ENCODE measurements at regions not wholly inside any gene's neighbourhood (a gene's known extent, or its start where the extent isn't known, plus 50 kb on each side); places are given as distances from the start of the nearest gene placed in this dataset.
"Not testable (repeated sequence)": the region's sequence is repeated elsewhere in the genome, so short reads cannot be mapped to it uniquely, and the experiment has no call there.

DNA sequence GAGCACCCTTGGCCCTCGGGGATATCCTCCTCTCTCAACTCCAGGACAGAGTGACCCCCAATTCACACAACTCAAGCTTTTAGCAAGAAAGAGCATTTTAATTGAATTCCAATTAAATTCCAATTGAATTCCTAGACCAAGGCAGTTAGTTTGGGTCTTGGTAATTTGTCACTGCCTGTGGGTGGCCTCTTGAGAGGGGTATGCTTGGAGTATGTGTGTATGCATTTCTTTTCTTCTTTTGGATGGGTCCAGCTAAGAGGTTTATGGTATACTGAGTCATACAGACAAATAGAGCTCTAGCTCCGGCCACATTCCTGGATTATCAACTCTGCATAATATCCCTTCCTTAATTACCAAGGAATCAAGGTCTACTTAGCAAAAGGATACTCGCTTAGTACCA lies 136.7 kb downstream of the PCTP start:
- Histone ChIP-seq H3K4me3 (no peak overlapping the region), H3K36me3 (no peaks in the 10 kb centered on the region), H3K9me3 (replicated peaks) (no peaks in the 10 kb centered on the region), H3K4me1 (no peaks in the 10 kb centered on the region), H3K27ac (no peak overlapping the region), H3K27me3 (no peaks in the 10 kb centered on the region)
- DNase-seq = no peak

DNA sequence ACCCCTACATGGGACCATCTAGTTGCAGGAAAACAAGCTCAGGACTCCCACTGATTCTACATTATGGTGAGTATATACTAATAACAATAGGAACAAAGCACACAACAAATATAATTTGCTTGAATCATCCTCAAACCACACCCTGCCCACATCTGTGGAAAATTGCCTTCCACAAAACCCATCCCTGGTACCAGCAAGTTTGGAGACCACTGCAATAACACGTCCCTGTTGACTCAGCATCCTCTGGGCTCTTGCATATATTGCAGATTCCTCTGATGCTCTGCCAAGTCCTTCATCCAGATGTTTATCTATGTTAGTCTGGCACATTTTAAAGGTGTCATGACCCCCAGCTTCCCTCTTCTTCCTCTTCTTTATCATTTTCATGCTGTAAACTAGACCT lies 138.4 kb downstream of the PCTP start:
- no peak for DNase-seq
- H3K36me3 ChIP-seq = no peaks in the 10 kb centered on the region
- no peaks in the 10 kb centered on the region for H3K9me3 ChIP-seq (replicated peaks)
- no peaks in the 10 kb centered on the region for H3K4me1 ChIP-seq
- no peaks in the 10 kb centered on the region for H3K27me3 ChIP-seq
- H3K27ac ChIP-seq = no peak overlapping the region
- no peak overlapping the region for H3K4me3 ChIP-seq

DNA sequence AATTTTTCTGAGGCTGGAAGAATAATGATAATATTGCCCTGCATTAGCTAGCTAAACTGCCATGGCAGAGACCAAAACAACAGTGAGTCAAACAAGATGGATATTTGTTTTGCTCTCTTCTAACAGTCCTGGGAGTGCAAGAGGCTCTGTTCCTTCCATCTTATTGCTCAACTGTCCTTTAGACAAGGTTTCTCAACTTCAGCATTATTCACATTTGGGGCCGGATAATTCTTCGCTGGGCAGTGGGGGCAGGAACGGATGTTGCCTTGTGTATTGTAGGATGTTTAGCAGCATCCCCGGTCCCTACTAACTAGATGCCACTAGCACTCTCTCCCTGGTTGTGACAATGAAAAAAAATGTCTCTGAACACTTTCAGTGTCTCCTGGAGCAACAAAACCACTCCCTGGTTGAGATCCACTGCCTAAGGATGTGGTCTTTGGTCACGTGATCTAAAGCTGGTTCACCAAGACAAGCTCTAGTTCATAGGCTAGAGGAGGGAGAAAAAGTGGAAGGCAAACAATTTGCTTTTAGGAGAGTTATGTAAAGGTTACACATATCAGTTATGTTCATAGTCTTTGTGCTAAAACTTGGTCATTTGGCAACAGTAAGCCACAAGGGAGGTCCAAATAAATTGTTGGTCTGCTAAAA lies 144.4 kb downstream of the PCTP start:
- H3K4me3 ChIP-seq = no peak overlapping the region
- no peak overlapping the region for H3K27ac ChIP-seq
- H3K9me3 ChIP-seq (replicated peaks) = no peaks in the 10 kb centered on the region
- H3K4me1 ChIP-seq = no peaks in the 10 kb centered on the region
- DNase-seq = no peak
- H3K36me3 ChIP-seq = no peaks in the 10 kb centered on the region
- H3K27me3 ChIP-seq = no peaks in the 10 kb centered on the region

DNA sequence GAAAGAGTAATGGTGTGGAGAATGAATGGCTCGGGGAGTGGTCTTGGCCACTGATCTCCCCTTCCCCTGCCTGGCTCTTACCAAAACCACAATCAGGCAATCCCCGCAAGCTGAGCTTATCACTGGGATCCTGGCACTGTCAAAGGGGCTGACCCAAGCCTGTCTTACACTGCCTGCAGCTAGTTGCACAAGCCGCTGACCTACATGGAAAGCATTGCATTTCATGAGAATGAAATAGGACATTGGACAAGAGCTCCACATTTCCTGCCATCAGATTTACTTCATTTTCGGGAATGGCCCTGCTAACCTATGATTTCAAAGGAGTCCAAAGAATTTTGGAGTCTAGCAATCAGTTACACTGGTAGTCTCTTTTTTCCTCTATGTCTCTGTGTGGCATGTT lies 146.4 kb downstream of the PCTP start:
- Histone ChIP-seq H3K4me1 (no peaks in the 10 kb centered on the region), H3K4me3 (no peak overlapping the region), H3K27ac (no peak overlapping the region), H3K27me3 (no peaks in the 10 kb centered on the region), H3K36me3 (no peaks in the 10 kb centered on the region), H3K9me3 (replicated peaks) (no peaks in the 10 kb centered on the region)
- no peak for DNase-seq

DNA sequence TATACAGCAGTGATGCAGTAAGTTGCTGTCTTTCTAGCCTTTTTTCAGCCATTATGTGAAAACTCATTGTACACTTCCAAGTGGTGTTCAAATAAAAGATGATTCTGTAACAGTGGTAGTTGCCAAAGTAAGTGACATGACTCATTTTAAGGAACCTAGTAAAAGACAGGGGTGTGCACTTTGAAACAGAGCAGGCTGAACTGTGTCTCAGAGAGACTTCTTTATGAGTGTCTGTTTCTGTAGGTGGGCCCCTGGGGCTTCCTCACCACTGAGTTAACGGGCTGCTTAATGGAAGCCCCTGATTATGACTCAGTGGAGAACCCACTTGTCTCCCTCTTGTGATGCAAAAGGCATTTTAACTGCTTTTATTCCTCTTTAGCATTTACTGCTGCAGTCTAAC lies 147.3 kb downstream of the PCTP start:
- Histone ChIP-seq H3K4me1 (no peaks in the 10 kb centered on the region), H3K27me3 (no peaks in the 10 kb centered on the region), H3K4me3 (no peak overlapping the region), H3K9me3 (replicated peaks) (no peaks in the 10 kb centered on the region), H3K27ac (no peak overlapping the region), H3K36me3 (no peaks in the 10 kb centered on the region)
- DNase-seq = no peak

DNA sequence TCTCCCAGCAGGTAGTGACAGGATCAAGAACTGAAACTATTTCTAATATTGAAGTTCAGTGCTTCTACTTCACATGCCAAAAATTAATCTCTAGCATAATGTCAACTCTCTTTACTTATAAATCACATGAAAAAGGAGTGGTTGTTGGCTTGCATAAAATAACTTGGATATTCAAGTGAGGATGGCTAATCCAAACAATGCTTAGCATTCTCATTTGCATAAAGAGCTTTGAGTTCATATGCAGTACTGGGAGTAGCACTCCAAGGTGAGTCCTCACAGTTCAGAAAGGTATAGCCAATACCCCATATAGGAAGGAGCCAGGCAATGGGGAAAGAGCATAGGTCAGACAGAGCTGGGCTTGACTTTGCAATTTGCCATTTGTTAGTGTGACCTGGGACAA lies 149.3 kb downstream of the PCTP start:
- Histone ChIP-seq H3K9me3 (replicated peaks) (no peaks in the 10 kb centered on the region), H3K27me3 (no peaks in the 10 kb centered on the region), H3K4me1 (no peaks in the 10 kb centered on the region), H3K36me3 (no peaks in the 10 kb centered on the region), H3K4me3 (no peak overlapping the region), H3K27ac (no peak overlapping the region)
- DNase-seq = no peak

DNA sequence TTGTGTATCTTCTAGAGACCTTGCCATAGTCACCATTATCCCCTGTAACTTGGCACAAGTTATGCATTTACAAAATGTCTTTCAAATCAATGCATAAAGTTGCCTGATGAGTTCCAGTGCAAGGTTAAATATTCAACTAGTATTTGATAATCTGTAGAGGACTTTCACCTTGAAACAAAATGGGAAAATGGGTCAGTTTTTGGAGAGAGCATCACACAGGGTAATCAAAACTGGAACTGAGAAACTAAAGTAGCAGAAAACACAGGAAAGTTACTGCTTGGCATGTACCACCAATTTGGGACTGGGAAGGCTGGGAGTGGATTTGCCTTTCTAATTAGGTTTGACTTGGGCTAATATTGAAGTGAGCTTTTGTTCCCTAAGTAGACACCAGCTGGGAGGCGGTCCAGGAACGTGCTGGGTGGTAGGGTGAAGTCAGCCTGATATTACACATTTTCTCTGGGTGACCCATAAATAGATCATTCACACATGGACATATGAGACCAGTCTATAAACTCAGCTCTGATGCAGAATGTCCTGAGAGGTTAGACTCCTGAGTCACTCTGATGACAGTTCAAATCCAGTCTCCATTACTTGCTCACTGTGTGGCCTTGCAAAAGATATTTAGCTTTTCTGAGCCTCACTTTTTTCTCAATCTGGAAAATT lies 152.3 kb downstream of the PCTP start:
- Histone ChIP-seq H3K27me3 (no peaks in the 10 kb centered on the region), H3K4me3 (no peak overlapping the region), H3K36me3 (no peaks in the 10 kb centered on the region), H3K4me1 (no peaks in the 10 kb centered on the region), H3K27ac (no peak overlapping the region), H3K9me3 (replicated peaks) (no peaks in the 10 kb centered on the region)
- peak; percentile 24 to 40 for DNase-seq

DNA sequence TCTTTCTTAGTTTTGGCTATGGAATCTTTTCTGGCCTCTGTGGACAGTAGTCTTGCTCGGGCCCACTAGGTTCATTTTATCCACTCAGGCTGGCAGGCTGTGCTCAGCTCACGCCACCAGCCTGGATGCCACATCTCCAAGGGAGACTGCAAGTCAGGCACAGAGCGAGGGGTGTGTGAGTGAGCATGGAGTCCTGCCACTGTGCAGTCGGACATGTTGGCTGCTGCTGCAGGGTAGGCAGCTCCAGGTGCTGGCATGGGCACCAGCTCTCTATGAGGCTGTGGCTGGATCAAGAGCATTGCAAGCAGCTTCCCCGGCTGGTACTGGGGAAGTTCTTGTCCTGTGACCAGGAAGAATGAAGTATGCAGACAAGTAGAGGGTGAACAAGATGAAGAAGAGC lies 158.9 kb downstream of the PCTP start:
- Histone ChIP-seq H3K4me3 (no peak overlapping the region), H3K27ac (no peak overlapping the region), H3K4me1 (no peaks in the 10 kb centered on the region), H3K27me3 (no peaks in the 10 kb centered on the region), H3K9me3 (replicated peaks) (no peaks in the 10 kb centered on the region), H3K36me3 (no peaks in the 10 kb centered on the region)
- no peak for DNase-seq

DNA sequence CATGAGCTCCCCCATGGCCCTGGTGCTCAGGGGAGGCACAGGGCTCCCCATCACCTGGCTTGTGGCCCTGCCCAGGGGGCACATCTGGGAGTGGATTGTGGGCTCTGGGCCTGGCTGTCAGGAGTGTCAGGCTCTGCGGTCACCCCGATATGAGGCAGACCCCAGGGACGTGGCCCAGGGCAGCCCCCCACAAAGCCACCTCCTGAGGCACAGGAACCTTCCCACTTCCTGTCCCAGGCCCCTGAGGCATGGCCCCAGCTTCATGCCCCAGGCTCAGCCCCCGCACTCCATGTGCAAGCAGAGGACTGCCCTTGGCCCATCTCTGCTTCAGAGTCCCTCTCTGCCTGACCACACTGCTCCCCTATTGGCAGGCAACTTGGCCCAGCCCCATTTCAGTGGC lies 160.3 kb downstream of the PCTP start:
- Histone ChIP-seq H3K36me3 (no peaks in the 10 kb centered on the region), H3K4me1 (no peaks in the 10 kb centered on the region), H3K4me3 (no peak overlapping the region), H3K9me3 (replicated peaks) (no peaks in the 10 kb centered on the region), H3K27ac (no peak overlapping the region), H3K27me3 (no peaks in the 10 kb centered on the region)
- DNase-seq = no peak

DNA sequence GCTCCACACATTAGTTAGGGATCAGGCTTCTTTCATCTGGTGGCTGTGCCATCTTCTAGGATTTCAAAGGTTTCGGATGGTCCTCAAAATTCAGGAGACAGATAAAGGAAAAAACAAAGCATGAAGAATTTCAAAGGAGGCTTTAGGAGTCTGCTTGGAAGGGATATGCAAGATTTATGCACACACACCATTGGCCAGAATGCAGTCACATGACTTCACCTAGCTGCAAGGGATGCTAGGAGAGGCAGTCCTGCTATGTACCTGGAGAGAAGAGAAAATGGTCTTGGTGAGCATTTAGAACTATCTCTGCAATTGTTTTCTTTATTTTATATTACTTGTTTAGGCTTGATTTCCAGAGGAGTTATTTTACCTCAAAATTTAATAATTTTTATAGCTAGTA lies 174.6 kb downstream of the PCTP start:
- no peaks in the 10 kb centered on the region for H3K27me3 ChIP-seq
- H3K9me3 ChIP-seq (replicated peaks) = no peaks in the 10 kb centered on the region; the same call in 1 of the 2 replicates
- no peaks in the 10 kb centered on the region for H3K36me3 ChIP-seq
- peak in 1 of 2 experiments; percentile 5 for DNase-seq
- no peak overlapping the region for H3K4me3 ChIP-seq
- H3K4me1 ChIP-seq = peaks cover 13% of the 10 kb centered on the region
- H3K27ac ChIP-seq = no peak overlapping the region

DNA sequence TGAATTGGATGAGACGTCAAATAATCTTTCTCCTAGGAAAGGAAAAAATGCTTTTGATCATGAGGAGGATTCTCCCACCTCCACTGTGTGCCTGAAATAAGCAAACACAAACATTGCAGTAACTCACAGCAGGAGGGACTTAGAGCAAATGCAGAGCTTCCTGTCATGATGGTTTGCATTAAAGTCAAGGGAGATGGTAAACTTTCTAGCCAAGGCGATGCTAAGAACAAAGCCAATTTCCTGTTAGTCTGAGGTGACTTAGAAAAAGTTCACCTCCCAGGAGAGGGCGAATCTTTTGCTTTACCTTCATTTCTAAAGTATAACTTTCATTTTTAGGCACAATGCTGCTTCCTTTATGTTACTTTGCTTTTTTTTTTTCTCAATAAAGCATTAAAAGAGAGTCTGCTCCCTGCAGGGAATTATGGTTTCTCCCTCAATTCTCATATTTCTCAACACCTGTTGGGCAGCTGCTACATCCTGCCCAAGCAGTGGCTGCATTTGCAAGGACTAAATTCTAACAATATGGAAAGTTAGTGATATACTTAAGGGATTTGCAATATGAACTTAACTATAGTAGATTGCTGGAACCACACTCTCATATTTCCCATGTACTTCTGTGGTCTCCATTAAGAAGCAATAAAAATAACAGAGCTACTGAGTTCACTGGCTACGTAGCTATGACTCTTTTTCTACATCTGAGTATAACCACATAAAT lies 175.6 kb downstream of the PCTP start:
- Histone ChIP-seq H3K4me1 (peaks cover 13% of the 10 kb centered on the region), H3K36me3 (no peaks in the 10 kb centered on the region), H3K9me3 (replicated peaks) (no peaks in the 10 kb centered on the region; the same call in 1 of the 2 replicates), H3K4me3 (no peak overlapping the region), H3K27me3 (no peaks in the 10 kb centered on the region), H3K27ac (peak overlapping the region; percentile 76)
- DNase-seq = peak; percentile 67 to 86

DNA sequence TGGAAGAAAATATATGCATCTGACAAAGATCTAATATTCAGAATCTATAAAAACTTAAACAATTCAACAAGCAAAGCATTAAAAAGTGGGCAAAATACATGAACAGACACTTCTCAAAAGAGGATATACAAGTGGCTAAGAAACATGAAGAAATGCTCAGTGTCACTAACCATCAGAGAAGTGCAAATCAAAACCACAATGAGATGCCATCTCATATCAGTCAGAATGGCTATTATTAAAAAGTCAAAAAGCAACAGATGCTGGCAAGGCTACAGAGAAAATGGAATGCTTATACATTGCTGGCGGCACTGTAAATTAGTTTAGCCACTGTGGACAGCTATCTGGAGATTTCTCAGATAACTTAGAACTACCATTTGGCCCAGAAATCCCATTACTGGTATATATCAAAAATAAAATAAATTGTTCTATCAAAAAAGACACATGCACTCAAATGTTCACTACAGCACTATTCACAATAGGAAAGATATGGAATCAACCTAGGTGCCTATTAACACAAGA lies 179.5 kb downstream of the PCTP start:
- Histone ChIP-seq H3K27ac (no peak overlapping the region), H3K9me3 (replicated peaks) (no peaks in the 10 kb centered on the region; the same call in 1 of the 2 replicates), H3K4me3 (no peak overlapping the region), H3K27me3 (no peaks in the 10 kb centered on the region), H3K36me3 (no peaks in the 10 kb centered on the region), H3K4me1 (peaks cover 13% of the 10 kb centered on the region)
- no peak for DNase-seq

DNA sequence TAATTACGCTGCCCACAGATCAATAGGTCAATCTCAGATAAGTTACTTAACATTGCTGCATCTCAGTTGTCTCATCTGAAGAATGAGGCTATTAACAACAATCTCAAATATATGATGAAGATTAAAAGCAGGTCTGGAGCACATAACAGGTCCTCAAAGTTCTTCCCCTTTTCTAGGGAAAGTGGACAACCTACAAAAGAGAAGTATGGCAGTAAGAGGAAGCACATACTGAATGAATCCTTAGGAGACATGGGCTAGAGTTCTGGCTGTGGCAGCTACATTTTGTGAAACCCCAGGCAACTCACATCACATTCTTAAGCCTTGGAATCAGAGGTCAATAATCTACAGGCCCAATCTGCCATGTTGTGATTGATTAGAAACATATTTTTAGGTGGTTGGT lies 180.6 kb downstream of the PCTP start:
- peaks cover 7% of the 10 kb centered on the region for H3K4me1 ChIP-seq
- no peaks in the 10 kb centered on the region for H3K9me3 ChIP-seq (replicated peaks)
- H3K27ac ChIP-seq = no peak overlapping the region
- H3K4me3 ChIP-seq = no peak overlapping the region
- H3K27me3 ChIP-seq = no peaks in the 10 kb centered on the region
- DNase-seq = no peak
- H3K36me3 ChIP-seq = no peaks in the 10 kb centered on the region

DNA sequence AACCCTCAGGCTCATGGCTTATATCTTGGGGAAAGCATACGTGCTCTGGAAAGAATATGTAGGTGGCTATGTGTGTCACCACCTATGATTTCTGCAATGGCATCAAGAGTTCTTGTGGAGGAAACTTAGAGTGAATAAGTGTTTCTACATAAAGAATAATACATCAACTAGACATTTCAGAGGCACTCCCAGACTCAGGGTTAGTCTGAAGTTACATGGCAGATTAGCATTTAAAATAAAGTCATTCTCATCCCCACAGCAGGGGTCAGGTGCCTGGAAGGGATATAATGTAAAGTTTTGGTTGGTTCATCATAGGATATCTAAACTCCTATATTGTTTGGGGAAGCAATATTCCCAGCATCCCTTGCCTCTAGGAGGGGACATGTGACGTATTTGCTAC lies 182.1 kb downstream of the PCTP start:
- H3K36me3 ChIP-seq = no peaks in the 10 kb centered on the region
- DNase-seq = no peak
- H3K27ac ChIP-seq = no peak overlapping the region
- H3K27me3 ChIP-seq = no peaks in the 10 kb centered on the region
- no peaks in the 10 kb centered on the region for H3K9me3 ChIP-seq (replicated peaks)
- H3K4me3 ChIP-seq = no peak overlapping the region
- no peaks in the 10 kb centered on the region for H3K4me1 ChIP-seq

DNA sequence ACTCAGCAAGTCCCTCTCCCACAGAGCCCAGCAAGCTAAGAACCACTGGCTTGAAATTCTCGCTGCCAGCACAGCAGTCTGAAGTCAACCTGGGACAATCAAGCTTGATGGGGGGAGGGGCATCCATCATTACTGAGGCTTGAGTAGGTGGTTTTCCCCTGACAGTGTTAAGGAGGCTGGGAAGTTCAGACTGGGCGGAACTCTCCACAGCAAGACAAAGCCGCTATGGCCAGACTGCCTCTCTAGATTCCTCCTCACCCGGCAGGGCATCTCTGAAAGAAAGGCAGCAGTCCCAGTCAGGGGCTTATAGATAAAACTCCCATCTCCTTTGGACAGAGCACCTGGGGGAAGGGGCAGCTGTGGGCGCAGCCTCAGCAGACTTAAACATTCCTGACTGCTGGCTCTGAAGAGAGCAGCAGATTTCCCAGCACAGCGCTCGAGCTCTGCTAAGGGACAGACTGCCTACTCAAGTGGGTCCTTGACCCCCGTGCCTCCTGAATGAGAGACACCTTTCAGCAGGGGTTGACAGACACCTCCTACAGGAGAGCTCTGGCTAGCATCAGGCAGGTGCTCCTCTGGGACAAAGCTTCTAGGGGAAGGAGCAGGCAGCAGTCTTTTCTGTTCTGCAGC lies 188.4 kb downstream of the PCTP start:
- H3K4me3 ChIP-seq; H3K27me3 ChIP-seq; DNase-seq; H3K4me1 ChIP-seq; H3K27ac ChIP-seq; H3K9me3 ChIP-seq (replicated peaks); H3K36me3 ChIP-seq: not testable (repeated sequence)

All from SJCRH30 (cell line).